ENCODE measurements at regions not wholly inside any gene's neighbourhood (a gene's known extent, or its start where the extent isn't known, plus 50 kb on each side); places are given as distances from the start of the nearest gene placed in this dataset.

DNA sequence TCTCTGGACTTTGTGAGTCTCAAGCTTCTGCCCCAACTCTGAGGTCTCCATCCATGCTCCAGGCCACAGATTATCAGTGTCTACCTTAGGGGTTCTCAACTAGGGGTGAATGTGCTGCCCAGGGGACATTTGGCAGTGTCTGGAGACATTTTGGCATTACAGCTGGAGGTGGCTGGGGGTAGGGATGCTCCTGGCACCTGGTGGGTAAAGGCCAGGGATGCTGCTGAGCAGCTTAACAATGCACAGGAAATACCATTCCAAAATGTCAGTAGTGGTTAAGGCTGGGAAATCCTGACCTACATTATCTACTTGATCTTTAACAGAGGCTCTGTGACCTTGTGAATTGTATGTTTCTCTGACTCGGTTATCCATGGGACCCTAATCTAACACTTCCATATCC lies 67.3 kb upstream of the PALS2 start:
- no peak for DNase-seq (ENCODE audit: extremely low read depth, low read depth)

- DNase-seq (ENCODE audit: extremely low read depth, low read depth) = no peak
Measured at GRCh38 chr7:24508316-24508715, 64.9 kb upstream of the PALS2 start.

GRCh38 chr7:24510759-24511158 lies 62.5 kb upstream of the PALS2 start:
- DNase-seq (ENCODE audit: extremely low read depth, low read depth) = no peak

DNA sequence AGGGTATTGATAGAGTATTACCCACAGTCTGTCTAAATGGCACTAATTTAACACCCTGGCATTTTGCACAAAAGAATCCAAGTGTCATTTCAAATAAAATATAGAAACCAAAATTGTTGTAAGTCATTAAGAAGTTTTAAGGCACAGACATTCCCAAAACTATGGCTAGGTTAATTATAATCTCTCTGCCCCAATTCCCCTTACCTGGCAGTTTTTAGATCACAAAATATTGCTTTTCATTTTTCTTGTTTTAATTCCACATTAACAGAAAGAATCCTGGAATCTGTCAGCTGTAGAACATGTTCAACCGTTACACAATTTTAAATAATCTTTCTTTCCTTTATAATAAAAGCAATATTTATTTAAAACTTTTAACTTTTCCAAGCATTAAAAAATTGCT lies 56.1 kb upstream of the PALS2 start:
- no peak for DNase-seq (ENCODE audit: extremely low read depth, low read depth)

DNA sequence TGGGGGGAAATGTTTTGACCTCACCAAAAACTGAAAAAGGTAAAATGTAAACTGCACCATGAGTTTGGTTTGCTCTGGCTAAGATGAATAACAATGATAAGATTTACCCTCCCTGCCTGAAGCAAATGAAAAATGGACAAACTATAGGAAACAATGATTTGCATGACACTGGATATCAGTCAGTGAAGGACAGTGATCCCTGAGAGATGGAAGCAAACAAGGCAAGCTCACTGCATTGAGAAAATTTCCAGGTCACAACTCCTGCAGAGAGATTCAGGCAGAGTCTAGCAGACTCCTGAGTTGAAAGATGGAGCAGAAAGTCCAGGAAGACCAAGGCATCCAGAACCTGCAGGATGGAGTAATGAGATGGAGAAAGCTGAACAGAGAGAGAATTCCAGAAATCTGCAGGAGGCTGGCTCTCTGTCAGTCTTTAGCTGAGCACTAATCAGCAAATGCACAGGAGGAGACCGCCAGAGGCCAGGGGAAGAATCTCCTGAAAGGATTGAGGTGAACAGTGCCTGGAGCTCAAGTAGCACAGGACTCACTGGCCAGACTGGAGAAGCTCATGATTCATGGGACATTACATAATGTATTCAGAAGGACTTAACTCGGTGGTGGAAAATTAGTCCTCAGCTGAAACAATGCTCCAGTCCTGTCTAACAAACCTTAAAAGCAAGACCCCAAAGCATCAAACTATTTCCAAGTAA lies 51.2 kb upstream of the PALS2 start:
- no peak for DNase-seq (ENCODE audit: extremely low read depth, low read depth)

All from NCI-H460 (cell line).